Testis (tissue), 2 donors: ENCODE measurements at regions not wholly inside any gene's neighbourhood (a gene's known extent, or its start where the extent isn't known, plus 50 kb on each side); places are given as distances from the start of the nearest gene placed in this dataset.

Experiments
- DNase-seq: peaks from one replicate; pipeline ENCODE4 v3.0.0-alpha.2; 2019
- H3K27ac ChIP-seq, 2 donors: fragments of 200-600 bp; sonication (generic); one replicate each; pipeline ENCODE4 v1.5.1; 2019
- H3K27me3 ChIP-seq: fragments of 200-600 bp; sonication (generic); one replicate; pipeline ENCODE4 v1.5.1; 2019
- H3K36me3 ChIP-seq: fragments of 200-600 bp; sonication (generic); one replicate; pipeline ENCODE4 v1.5.1; 2017; ENCODE audit warnings: low read depth; ENCODE audit errors: missing control alignments
- H3K4me1 ChIP-seq: fragments of 200-600 bp; sonication (generic); one replicate; pipeline ENCODE4 v1.5.1; 2019
- H3K4me3 ChIP-seq, 2 donors: fragments of 200-600 bp; sonication (generic); one replicate each; pipeline ENCODE4 v1.5.1; 2017 to 2019
- H3K9me3 ChIP-seq: fragments of 200-600 bp; sonication (generic); one replicate; pipeline ENCODE4 v1.5.1; 2017
- CTCF ChIP-seq, 3 experiments: fragments of 450-650 bp in 2 of 3; fragments of 200-600 bp in 1 of 3; sonication (generic) in 1 of 3; IDR thresholded peaks; one replicate each; pipeline ENCODE4 v1.5.1; 2016 to 2019; ENCODE audit warnings: antibody characterized with exemption in 3 of 3, mild to moderate bottlenecking in 2 of 3, moderate library complexity in 1 of 3
- POLR2A ChIP-seq: fragments of 450-650 bp; IDR thresholded peaks from one replicate; pipeline ENCODE4 v1.6.1; 2017; ENCODE audit warnings: antibody characterized with exemption, mild to moderate bottlenecking, moderate library complexity
- WGBS, 2 donors: methylation state at CpG; one replicate each; pipeline ENCODE4 v1.1.5; 2018; 5-methylcytosine and 5-hydroxymethylcytosine counted together
- intact Hi-C: fragments of 100-400 bp; cut with DNase I; formaldehyde crosslinking; loops from one replicate; pipeline ENCODE4 v1.15.1; 2023; ENCODE audit warnings: low total_unique reads

- intact Hi-C loops = no loop called here
- TF ChIP-seq POLR2A (no peak), CTCF (IDR thresholded peaks at IDR 0.05) (no peak)
- DNase-seq = no peak
- no peaks in the 10 kb centered on the region for H3K4me1 ChIP-seq
- H3K36me3 ChIP-seq = no peaks in the 10 kb centered on the region
- no peaks in the 10 kb centered on the region for H3K9me3 ChIP-seq
- no peak overlapping the region for H3K4me3 ChIP-seq
- no peaks in the 10 kb centered on the region for H3K27me3 ChIP-seq
- no peak overlapping the region for H3K27ac ChIP-seq
- 80 to 84% methylated on average over 4 of the region's 4 CpGs for WGBS, 2 donors
These were observed 180.0 kb upstream of the ADCY1 start for GRCh38 chr7:45394117-45394708.

- 65 to 66% methylated on average over 9 to 15 of the region's 15 CpGs for WGBS, 2 donors
- no peak for DNase-seq
- H3K27me3 ChIP-seq = no peaks in the 10 kb centered on the region
- intact Hi-C loops = no loop called here
- no peaks in the 10 kb centered on the region for H3K4me1 ChIP-seq
- no peak overlapping the region for H3K4me3 ChIP-seq
- H3K9me3 ChIP-seq = no peaks in the 10 kb centered on the region
- H3K36me3 ChIP-seq = no peaks in the 10 kb centered on the region
- TF ChIP-seq POLR2A (no peak), CTCF (IDR thresholded peaks at IDR 0.05) (no peak)
- H3K27ac ChIP-seq = no peak overlapping the region
These were observed 175.1 kb upstream of the ADCY1 start for GRCh38 chr7:45399069-45399468.

GRCh38 chr7:45400680-45401079, 173.5 kb upstream of the ADCY1 start:
- intact Hi-C loops = no loop called here
- WGBS, 2 donors = 67 to 85% methylated on average over 1 to 7 of the region's 7 CpGs
- no peaks in the 10 kb centered on the region for H3K9me3 ChIP-seq
- H3K27me3 ChIP-seq = no peaks in the 10 kb centered on the region
- H3K4me3 ChIP-seq = no peak overlapping the region
- TF ChIP-seq POLR2A (no peak), CTCF (IDR thresholded peaks at IDR 0.05) (no peak)
- no peak overlapping the region for H3K27ac ChIP-seq
- no peak for DNase-seq
- H3K4me1 ChIP-seq = no peaks in the 10 kb centered on the region
- H3K36me3 ChIP-seq = no peaks in the 10 kb centered on the region

- TF ChIP-seq POLR2A (no peak), CTCF (IDR thresholded peaks at IDR 0.05) (no peak)
- no peaks in the 10 kb centered on the region for H3K27me3 ChIP-seq
- H3K27ac ChIP-seq = no peak overlapping the region
- no peak for DNase-seq
- 82 to 96% methylated on average over 2 of the region's 2 CpGs for WGBS, 2 donors
- H3K36me3 ChIP-seq = no peaks in the 10 kb centered on the region
- no peak overlapping the region for H3K4me3 ChIP-seq
- H3K4me1 ChIP-seq = no peaks in the 10 kb centered on the region
- no peaks in the 10 kb centered on the region for H3K9me3 ChIP-seq
- intact Hi-C loops = no loop called here
These were observed 173.0 kb upstream of the ADCY1 start for GRCh38 chr7:45401155-45401554.

- Histone ChIP-seq H3K27ac (no peak overlapping the region), H3K9me3 (no peaks in the 10 kb centered on the region), H3K27me3 (no peaks in the 10 kb centered on the region), H3K4me3 (no peak overlapping the region), H3K36me3 (no peaks in the 10 kb centered on the region), H3K4me1 (no peaks in the 10 kb centered on the region)
- no peak for DNase-seq
- 86 to 92% methylated on average over 1 of the region's 1 CpG for WGBS, 2 donors
- intact Hi-C loops = no loop called here
- no peak for TF ChIP-seq CTCF (IDR thresholded peaks at IDR 0.05)
- no peak for TF ChIP-seq POLR2A
These were observed 172.3 kb upstream of the ADCY1 start for GRCh38 chr7:45401851-45402250.
